ENCODE measurements at regions not wholly inside any gene's neighbourhood (a gene's known extent, or its start where the extent isn't known, plus 50 kb on each side); places are given as distances from the start of the nearest gene placed in this dataset.

DNA sequence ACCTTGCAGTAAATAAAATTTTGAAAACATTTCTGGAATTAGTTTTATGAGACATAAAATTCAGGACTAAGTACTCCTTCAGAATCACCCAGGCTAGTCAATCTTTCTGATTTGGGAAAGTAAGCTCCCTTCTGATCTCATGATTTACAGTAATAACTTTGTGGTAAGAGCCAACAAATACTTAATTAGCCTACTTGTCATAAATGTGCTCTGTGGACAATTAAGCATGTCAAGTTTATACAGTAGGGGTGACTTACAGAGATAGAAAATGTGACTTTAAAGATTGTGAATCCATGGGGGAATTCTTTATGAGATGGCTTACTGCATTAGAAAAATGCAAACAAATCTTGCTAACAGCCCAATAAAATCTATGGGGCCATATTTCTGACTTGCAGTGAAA, 616.9 kb upstream of the GHITM start:
- TF ChIP-seq, protein P1, sequence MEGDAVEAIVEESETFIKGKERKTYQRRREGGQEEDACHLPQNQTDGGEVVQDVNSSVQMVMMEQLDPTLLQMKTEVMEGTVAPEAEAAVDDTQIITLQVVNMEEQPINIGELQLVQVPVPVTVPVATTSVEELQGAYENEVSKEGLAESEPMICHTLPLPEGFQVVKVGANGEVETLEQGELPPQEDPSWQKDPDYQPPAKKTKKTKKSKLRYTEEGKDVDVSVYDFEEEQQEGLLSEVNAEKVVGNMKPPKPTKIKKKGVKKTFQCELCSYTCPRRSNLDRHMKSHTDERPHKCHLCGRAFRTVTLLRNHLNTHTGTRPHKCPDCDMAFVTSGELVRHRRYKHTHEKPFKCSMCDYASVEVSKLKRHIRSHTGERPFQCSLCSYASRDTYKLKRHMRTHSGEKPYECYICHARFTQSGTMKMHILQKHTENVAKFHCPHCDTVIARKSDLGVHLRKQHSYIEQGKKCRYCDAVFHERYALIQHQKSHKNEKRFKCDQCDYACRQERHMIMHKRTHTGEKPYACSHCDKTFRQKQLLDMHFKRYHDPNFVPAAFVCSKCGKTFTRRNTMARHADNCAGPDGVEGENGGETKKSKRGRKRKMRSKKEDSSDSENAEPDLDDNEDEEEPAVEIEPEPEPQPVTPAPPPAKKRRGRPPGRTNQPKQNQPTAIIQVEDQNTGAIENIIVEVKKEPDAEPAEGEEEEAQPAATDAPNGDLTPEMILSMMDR (IDR thresholded peaks at IDR 0.05): no peak
- peaks cover 3% of the 10 kb centered on the region for H3K9me3 Mint-ChIP-seq (ENCODE audit: unreplicated experiment)
- H3K4me3 Mint-ChIP-seq (ENCODE audit: unreplicated experiment): no peak overlapping the region
- DNase-seq (ENCODE audit: extremely low spot score, unreplicated experiment): no peak
- peak overlapping the region; percentile 90 for H3K27ac Mint-ChIP-seq (ENCODE audit: unreplicated experiment)
- H3K4me1 Mint-ChIP-seq (ENCODE audit: unreplicated experiment): peaks cover 37% of the 10 kb centered on the region
- H3K27me3 Mint-ChIP-seq (ENCODE audit: unreplicated experiment): no peaks in the 10 kb centered on the region
- no peaks in the 10 kb centered on the region for H3K36me3 Mint-ChIP-seq (ENCODE audit: unreplicated experiment)

DNA sequence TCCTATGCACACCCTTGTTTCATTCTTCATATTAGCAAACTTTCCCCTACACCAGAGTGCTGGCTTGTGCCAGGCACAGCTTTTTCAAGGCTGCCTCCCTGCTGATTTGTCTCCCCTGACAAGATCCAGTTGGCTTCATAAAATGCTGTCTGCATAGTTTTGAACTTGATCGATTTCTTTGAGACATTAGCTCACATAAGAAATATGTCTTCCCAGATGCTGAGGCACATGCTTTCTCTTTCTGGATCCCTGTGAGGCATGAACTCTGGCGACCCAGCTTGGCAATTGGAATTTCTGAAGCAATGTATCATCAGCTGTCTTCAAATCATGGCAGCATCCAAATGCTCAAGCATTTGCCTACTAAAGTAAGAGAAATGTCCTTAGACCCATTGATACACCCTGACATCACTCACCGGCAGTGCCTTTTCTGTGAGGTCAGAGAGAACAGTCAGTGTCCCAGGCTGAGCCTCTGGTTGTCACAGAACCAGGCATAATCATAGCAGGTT, 616.4 kb upstream of the GHITM start:
- no peak for DNase-seq (ENCODE audit: extremely low spot score, unreplicated experiment)

GRCh38 chr10:83527934-83528333, 611.4 kb upstream of the GHITM start:
- Mint-ChIP-seq H3K4me1 (ENCODE audit: unreplicated experiment) (peaks cover 19% of the 10 kb centered on the region), H3K27ac (ENCODE audit: unreplicated experiment) (no peak overlapping the region), H3K27me3 (ENCODE audit: unreplicated experiment) (no peaks in the 10 kb centered on the region), H3K36me3 (ENCODE audit: unreplicated experiment) (peaks cover 13% of the 10 kb centered on the region), H3K9me3 (ENCODE audit: unreplicated experiment) (peaks cover 26% of the 10 kb centered on the region), H3K4me3 (ENCODE audit: unreplicated experiment) (no peak overlapping the region)
- TF ChIP-seq, protein P1 (IDR thresholded peaks at IDR 0.05): no peak
- DNase-seq (ENCODE audit: extremely low spot score, unreplicated experiment): no peak

More for the DNA sequence above, 616.4 kb upstream of the GHITM start:
- Mint-ChIP-seq H3K4me3 (ENCODE audit: unreplicated experiment) (no peak overlapping the region), H3K36me3 (ENCODE audit: unreplicated experiment) (peaks cover under 1% of the 10 kb centered on the region), H3K4me1 (ENCODE audit: unreplicated experiment) (peaks cover 36% of the 10 kb centered on the region), H3K9me3 (ENCODE audit: unreplicated experiment) (peaks cover 8% of the 10 kb centered on the region), H3K27ac (ENCODE audit: unreplicated experiment) (peak overlapping the region; percentile 90), H3K27me3 (ENCODE audit: unreplicated experiment) (no peaks in the 10 kb centered on the region)
- TF ChIP-seq, protein P1 (IDR thresholded peaks at IDR 0.05): no peak

GRCh38 chr10:83533290-83533689, 606.0 kb upstream of the GHITM start:
- Mint-ChIP-seq H3K9me3 (ENCODE audit: unreplicated experiment) (peaks cover 27% of the 10 kb centered on the region), H3K27ac (ENCODE audit: unreplicated experiment) (no peak overlapping the region), H3K4me1 (ENCODE audit: unreplicated experiment) (no peaks in the 10 kb centered on the region), H3K27me3 (ENCODE audit: unreplicated experiment) (no peaks in the 10 kb centered on the region), H3K36me3 (ENCODE audit: unreplicated experiment) (peaks cover 10% of the 10 kb centered on the region), H3K4me3 (ENCODE audit: unreplicated experiment) (no peak overlapping the region)
- TF ChIP-seq, protein P1 (IDR thresholded peaks at IDR 0.05): no peak
- DNase-seq (ENCODE audit: extremely low spot score, unreplicated experiment): no peak

DNA sequence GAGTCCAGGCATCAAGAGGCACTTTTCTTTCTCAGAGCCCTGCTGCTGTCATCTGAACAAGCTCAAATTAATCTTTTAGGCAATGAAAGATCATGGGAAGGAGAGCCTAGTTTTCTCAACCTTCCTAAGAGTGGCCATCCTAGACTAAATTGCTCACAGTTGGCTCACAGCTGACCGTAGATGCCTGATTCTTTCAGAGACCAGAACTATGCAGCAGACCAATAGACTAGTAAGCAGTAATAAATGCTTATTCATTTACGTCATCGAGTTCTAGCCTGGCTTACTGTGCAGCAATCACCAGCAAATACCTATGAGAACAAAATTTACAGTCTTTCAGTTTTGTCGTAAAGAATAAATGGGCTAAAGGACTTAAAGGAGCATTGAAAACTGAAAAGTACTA, 602.9 kb upstream of the GHITM start:
- Mint-ChIP-seq H3K36me3 (ENCODE audit: unreplicated experiment) (no peaks in the 10 kb centered on the region), H3K27ac (ENCODE audit: unreplicated experiment) (no peak overlapping the region), H3K4me3 (ENCODE audit: unreplicated experiment) (no peak overlapping the region), H3K27me3 (ENCODE audit: unreplicated experiment) (no peaks in the 10 kb centered on the region), H3K4me1 (ENCODE audit: unreplicated experiment) (peaks cover 24% of the 10 kb centered on the region), H3K9me3 (ENCODE audit: unreplicated experiment) (peaks cover 12% of the 10 kb centered on the region)
- DNase-seq (ENCODE audit: extremely low spot score, unreplicated experiment): no peak
- TF ChIP-seq, protein P1 (IDR thresholded peaks at IDR 0.05): no peak

Data from osteocyte (in vitro differentiated cells).